Lung (tissue), 11 donors: ENCODE measurements at regions not wholly inside any gene's neighbourhood (a gene's known extent, or its start where the extent isn't known, plus 50 kb on each side); places are given as distances from the start of the nearest gene placed in this dataset.

ENCODE experiments used
- ATAC-seq: fragments of 200-7000 bp; cut with Tn5 transposase; one replicate; pipeline ENCODE4 v1.9.1; 2020; ENCODE audit warnings: moderate number of reproducible peaks; ENCODE audit not compliant: insufficient read depth, low FRiP score
- DNase-seq, 3 donors: peaks; one replicate each; pipeline ENCODE4 v3.0.0-alpha.2; 2013 to 2017
- H3K27ac ChIP-seq, 2 donors: one replicate each; pipeline ENCODE4 v1.5.1; 2013; ENCODE audit warnings: mild to moderate bottlenecking in 2 of 2, moderate library complexity in 2 of 2, control low read depth in 1 of 2, inconsistent platforms in 1 of 2, low read depth in 1 of 2, low read length in 1 of 2
- H3K27me3 ChIP-seq, 3 donors: one replicate each; pipeline ENCODE4 v1.5.1; 2013; ENCODE audit warnings: low read length in 2 of 3; ENCODE audit not compliant: control insufficient read depth in 3 of 3, insufficient read depth in 3 of 3
- H3K36me3 ChIP-seq, 4 donors: one replicate each; pipeline ENCODE4 v1.5.1; 2013; ENCODE audit warnings: low read length in 4 of 4, mild to moderate bottlenecking in 1 of 4, moderate library complexity in 1 of 4; ENCODE audit not compliant: control insufficient read depth in 4 of 4, insufficient read depth in 4 of 4
- H3K4me1 ChIP-seq, 5 donors: one replicate each; pipeline ENCODE4 v1.5.1; 2013; ENCODE audit warnings: low read length in 5 of 5, mild to moderate bottlenecking in 2 of 5, moderate library complexity in 1 of 5; ENCODE audit not compliant: control insufficient read depth in 5 of 5, insufficient read depth in 5 of 5
- H3K4me3 ChIP-seq: one replicate; pipeline ENCODE4 v1.5.1; 2013; ENCODE audit warnings: mild to moderate bottlenecking, control low read depth, moderate library complexity
- H3K9ac ChIP-seq, 2 donors: one replicate each; pipeline ENCODE4 v1.5.1; 2013; ENCODE audit warnings: low read length in 2 of 2, control low read depth in 1 of 2; ENCODE audit not compliant: insufficient read depth in 1 of 2
- H3K9me3 ChIP-seq, 4 donors: one replicate each; pipeline ENCODE4 v1.5.1; 2013; ENCODE audit warnings: low read length in 3 of 4, mild to moderate bottlenecking in 1 of 4, moderate library complexity in 1 of 4; ENCODE audit not compliant: control insufficient read depth in 4 of 4, insufficient read depth in 3 of 4
- WGBS, 2 donors: extraction: QIAGEN DNeasy Blood & Tissue Kit; methylation state at CpG; one replicate each; pipeline ENCODE4 v1.1.7; 2013; 5-methylcytosine and 5-hydroxymethylcytosine counted together
- TF ChIP-seq, protein P1 (sequence below): IDR thresholded peaks from 2 replicates; pipeline ENCODE4 v1.5.1; 2012; ENCODE audit warnings: mild to moderate bottlenecking; ENCODE audit errors: control extremely low read depth, extremely low read depth
- donor health status: control.
- donor health status: control.
- donor health status: Bipolar disorder and iron deficiency.
- donor health status: healthy.
- donor health status: DM: yes; HTN: yes; CAD: no.

DNA sequence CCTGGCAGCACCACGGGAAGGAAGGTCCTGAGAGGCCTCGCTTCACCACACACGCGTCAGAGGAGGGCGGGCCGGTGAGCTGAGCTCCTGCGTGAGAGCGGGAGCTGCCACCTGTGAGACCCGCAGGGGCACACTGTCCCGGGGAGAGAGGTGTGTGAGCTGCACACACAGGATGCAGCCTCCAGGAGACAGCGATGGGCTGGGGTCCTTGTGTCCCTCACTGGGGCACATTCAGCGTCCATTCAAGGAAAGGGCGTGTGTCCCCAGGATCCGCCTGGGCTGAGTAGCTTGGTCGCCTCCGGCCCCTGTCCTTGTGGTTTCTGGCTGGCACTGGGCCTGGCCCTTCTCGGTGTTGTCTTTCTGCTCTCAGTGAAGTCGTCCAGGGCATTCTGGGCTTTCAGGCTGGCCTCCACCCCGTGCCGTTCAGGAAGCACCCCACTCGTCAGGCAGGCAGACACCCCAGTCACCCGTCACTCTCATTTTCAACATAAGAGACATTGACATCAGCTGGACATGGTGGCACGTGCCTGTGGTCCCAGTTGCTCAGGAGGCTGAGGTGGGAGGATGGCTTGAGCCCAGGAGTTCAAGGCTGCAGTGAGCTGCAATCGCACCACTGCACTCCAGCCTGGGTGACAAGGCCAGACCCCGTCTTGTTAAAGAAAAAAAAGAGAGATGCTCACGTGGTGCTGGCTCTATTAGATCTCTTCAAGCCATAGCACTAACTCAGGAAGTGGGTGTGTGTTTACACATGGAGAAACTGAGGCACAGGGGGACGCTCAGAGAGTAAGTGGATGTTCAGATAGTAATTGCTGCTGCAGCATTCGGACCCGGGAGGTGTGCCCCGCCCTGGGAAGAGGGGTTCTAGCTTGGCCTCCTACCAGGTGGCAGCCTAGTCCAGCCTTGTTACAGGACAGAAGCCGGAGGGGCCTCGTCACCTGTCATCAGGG lies 1081.6 kb downstream of the BRD1 start:
- Histone ChIP-seq H3K9me3 (peaks cover 0 to 7% (median 0%) of the 10 kb centered on the region in 4 donors), H3K4me1 (no peaks in the 10 kb centered on the region), H3K27me3 (no peaks in the 10 kb centered on the region), H3K27ac (no peak overlapping the region), H3K4me3 (no peak overlapping the region), H3K9ac (no peak overlapping the region), H3K36me3 (no peaks in the 10 kb centered on the region)
- WGBS, 2 donors: 83% methylated on average over 32 of the region's 32 CpGs
- DNase-seq (no peak), ATAC-seq (no peak)
- TF ChIP-seq, protein P1, sequence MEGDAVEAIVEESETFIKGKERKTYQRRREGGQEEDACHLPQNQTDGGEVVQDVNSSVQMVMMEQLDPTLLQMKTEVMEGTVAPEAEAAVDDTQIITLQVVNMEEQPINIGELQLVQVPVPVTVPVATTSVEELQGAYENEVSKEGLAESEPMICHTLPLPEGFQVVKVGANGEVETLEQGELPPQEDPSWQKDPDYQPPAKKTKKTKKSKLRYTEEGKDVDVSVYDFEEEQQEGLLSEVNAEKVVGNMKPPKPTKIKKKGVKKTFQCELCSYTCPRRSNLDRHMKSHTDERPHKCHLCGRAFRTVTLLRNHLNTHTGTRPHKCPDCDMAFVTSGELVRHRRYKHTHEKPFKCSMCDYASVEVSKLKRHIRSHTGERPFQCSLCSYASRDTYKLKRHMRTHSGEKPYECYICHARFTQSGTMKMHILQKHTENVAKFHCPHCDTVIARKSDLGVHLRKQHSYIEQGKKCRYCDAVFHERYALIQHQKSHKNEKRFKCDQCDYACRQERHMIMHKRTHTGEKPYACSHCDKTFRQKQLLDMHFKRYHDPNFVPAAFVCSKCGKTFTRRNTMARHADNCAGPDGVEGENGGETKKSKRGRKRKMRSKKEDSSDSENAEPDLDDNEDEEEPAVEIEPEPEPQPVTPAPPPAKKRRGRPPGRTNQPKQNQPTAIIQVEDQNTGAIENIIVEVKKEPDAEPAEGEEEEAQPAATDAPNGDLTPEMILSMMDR: no peak

DNA sequence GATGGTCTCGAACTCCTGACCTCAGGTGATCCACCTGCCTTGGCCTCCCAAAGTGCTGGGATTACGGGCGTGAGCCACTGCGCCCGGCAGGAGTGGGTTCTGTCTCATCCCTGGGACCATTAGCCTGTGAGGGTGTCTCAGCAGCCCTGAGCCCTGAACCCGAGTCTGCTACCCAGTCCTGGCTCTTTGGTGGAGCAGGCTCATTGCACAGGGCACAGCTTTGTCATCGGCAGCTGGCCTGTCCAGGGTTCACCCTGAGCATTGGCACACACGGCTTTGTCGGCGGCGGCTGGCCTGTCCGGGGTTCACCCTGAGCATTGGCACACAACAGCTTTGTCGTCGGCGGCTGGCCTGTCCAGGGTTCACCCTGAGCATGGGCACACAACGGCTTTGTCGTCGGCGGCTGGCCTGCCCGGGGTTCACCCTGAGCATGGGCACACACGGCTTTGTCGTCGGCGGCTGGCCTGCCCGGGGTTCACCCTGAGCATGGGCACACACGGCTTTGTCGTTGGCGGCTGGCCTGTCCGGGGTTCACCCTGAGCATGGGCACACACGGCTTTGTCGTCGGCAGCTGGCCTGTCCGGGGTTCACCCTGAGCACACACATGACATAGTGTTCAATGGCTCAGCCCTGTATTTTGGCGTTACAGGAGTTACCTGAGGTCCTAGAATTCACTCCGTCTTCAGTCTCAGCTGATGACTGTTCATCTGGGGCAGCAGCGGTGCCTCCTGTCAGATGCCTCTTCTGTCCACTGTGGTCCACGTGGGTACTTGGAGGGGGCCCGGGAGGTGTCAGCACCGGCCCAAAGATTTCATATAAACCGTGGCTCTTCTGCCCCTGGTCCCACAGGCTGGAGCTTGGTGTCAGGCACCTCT lies 1082.5 kb downstream of the BRD1 start:
- Histone ChIP-seq H3K27me3 (no peaks in the 10 kb centered on the region), H3K9me3 (peaks cover 0 to 7% (median 0%) of the 10 kb centered on the region in 4 donors), H3K4me3 (no peak overlapping the region), H3K9ac (no peak overlapping the region), H3K36me3 (no peaks in the 10 kb centered on the region), H3K4me1 (no peaks in the 10 kb centered on the region), H3K27ac (no peak overlapping the region)
- 95% methylated on average over 40 of the region's 40 CpGs for WGBS, 2 donors
- DNase-seq (no peak), ATAC-seq (no peak)
- TF ChIP-seq, protein P1: no peak

DNA sequence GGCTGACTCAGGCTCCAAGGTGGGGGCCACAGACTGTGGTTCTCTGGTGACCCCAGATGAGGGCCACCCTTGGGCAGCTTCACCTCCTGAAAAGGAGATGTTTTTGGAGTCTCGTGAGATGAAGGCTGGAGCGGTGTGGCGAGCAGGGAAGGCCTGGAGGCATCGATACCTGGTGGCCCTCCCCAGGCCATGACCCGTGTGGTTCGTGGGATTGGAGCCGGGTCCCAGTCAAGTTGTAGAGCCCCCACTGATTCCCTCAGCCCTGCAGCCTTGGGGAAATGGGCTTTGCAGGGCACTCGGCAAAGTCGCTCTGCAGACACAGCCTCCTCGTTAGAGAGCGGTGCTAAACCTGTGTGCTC lies 1083.4 kb downstream of the BRD1 start:
- no peak for DNase-seq
- 95 to 96% methylated on average over 11 of the region's 11 CpGs for WGBS, 2 donors

More for the DNA sequence above, 1083.4 kb downstream of the BRD1 start:
- TF ChIP-seq, protein P1: no peak
- H3K9ac ChIP-seq: no peak overlapping the region
- peaks cover 0 to 8% (median 0%) of the 10 kb centered on the region in 4 donors for H3K9me3 ChIP-seq
- ATAC-seq: no peak
- H3K27me3 ChIP-seq: no peaks in the 10 kb centered on the region
- H3K4me1 ChIP-seq: no peaks in the 10 kb centered on the region
- no peaks in the 10 kb centered on the region for H3K36me3 ChIP-seq
- H3K27ac ChIP-seq: no peak overlapping the region
- no peak overlapping the region for H3K4me3 ChIP-seq
